OCI-LY3 (cell line): ENCODE measurements at regions not wholly inside any gene's neighbourhood (a gene's known extent, or its start where the extent isn't known, plus 50 kb on each side); places are given as distances from the start of the nearest gene placed in this dataset.

Source experiments
- H2AFZ ChIP-seq: fragments of 200-600, 300-600 bp; shearing (Covaris generic); 2 replicates; pipeline ENCODE4 v1.6.0; 2014; ENCODE audit warnings: antibody characterized with exemption, low read depth, low read length
- H3K27ac ChIP-seq: fragments of 200-600, 300-600 bp; sonication (generic); 2 replicates; pipeline ENCODE4 v1.5.1; 2014; ENCODE audit warnings: mild to moderate bottlenecking, low read length, moderate library complexity, mixed read lengths
- H3K27me3 ChIP-seq: fragments of 200-600, 300-600 bp; sonication (generic); 2 replicates; pipeline ENCODE4 v1.6.1; 2014; ENCODE audit warnings: low read depth, low read length, mixed read lengths
- H3K36me3 ChIP-seq: fragments of 200-600, 300-600 bp; sonication (generic); replicated peaks from 2 replicates; pipeline ENCODE3; 2014; ENCODE audit warnings: low read depth, low read length, mixed read lengths
- H3K4me1 ChIP-seq: fragments of 300-600, 200-600 bp; sonication (generic); 2 replicates; pipeline ENCODE4 v1.6.1; 2014; ENCODE audit warnings: low read length, mixed read lengths
- H3K4me2 ChIP-seq: fragments of 200-600, 300-600 bp; sonication (generic); 2 replicates; pipeline ENCODE4 v1.6.1; 2014; ENCODE audit warnings: low read length, mixed read lengths
- H3K4me3 ChIP-seq: fragments of 300-600, 200-600 bp; sonication (generic); 2 replicates; pipeline ENCODE4 v1.5.1; 2014; ENCODE audit warnings: antibody characterized with exemption, mild to moderate bottlenecking, low read length, moderate library complexity
- H3K79me2 ChIP-seq: fragments of 300-600, 200-600 bp; shearing (Covaris generic); 2 replicates; pipeline ENCODE4 v1.6.1; 2014; ENCODE audit warnings: mild to moderate bottlenecking, low read length, mixed read lengths
- H3K9ac ChIP-seq: fragments of 300-600, 200-600 bp; shearing (Covaris generic); 2 replicates; pipeline ENCODE4 v1.6.0; 2014; ENCODE audit warnings: mild to moderate bottlenecking, low read length, moderate library complexity
- H3K9me3 ChIP-seq: fragments of 200-600, 300-600 bp; shearing (Covaris generic); 2 replicates; pipeline ENCODE4 v1.6.1; 2014; ENCODE audit warnings: low read length, mixed read lengths; ENCODE audit not compliant: insufficient read depth
- H4K20me1 ChIP-seq: fragments of 200-600, 300-600 bp; sonication (generic); 2 replicates; pipeline ENCODE4 v1.6.1; 2016; ENCODE audit warnings: low read length, mixed read lengths; ENCODE audit not compliant: insufficient read depth
- EZH2phosphoT487 ChIP-seq: fragments of 200-600 bp; shearing (Covaris generic); IDR thresholded peaks from 2 replicates; pipeline ENCODE4 v1.6.1; 2018; ENCODE audit warnings: antibody characterized with exemption, mixed run types, low read depth
- TF ChIP-seq, protein P1 (sequence below): fragments of 200-600, 300-600 bp; sonication (generic); IDR thresholded peaks from 2 replicates; pipeline ENCODE4 v1.5.1; 2014; ENCODE audit warnings: antibody characterized with exemption, low read length, low read depth

DNA sequence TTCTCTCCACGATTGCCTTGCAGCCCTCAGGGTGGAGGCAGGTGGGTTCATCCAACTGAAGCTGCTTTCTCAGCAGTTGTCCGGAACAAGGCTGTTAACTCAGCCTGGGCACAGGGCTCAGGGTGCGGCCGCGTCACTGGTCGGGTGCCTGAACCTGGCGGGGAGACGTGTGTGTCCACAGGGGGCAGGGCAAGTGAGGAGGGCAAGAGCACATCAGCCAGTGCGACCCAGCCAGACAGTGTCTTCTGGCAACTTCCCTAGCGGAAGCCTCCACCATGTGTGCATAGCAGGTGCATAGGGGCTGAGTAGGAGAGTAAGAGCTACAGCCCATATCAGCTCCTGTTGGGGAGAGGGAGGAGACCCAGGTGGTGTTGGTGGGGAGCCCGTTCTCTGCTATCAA is 150.4 kb upstream of the THRB start:
- no peaks in the 10 kb centered on the region for H3K36me3 ChIP-seq
- no peaks in the 10 kb centered on the region for H3K79me2 ChIP-seq
- H2AFZ ChIP-seq: no peak overlapping the region
- H3K9ac ChIP-seq: no peak overlapping the region
- TF ChIP-seq, protein P1, sequence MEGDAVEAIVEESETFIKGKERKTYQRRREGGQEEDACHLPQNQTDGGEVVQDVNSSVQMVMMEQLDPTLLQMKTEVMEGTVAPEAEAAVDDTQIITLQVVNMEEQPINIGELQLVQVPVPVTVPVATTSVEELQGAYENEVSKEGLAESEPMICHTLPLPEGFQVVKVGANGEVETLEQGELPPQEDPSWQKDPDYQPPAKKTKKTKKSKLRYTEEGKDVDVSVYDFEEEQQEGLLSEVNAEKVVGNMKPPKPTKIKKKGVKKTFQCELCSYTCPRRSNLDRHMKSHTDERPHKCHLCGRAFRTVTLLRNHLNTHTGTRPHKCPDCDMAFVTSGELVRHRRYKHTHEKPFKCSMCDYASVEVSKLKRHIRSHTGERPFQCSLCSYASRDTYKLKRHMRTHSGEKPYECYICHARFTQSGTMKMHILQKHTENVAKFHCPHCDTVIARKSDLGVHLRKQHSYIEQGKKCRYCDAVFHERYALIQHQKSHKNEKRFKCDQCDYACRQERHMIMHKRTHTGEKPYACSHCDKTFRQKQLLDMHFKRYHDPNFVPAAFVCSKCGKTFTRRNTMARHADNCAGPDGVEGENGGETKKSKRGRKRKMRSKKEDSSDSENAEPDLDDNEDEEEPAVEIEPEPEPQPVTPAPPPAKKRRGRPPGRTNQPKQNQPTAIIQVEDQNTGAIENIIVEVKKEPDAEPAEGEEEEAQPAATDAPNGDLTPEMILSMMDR: no peak
- TF ChIP-seq EZH2phosphoT487: no peak
- H3K4me3 ChIP-seq: no peak overlapping the region
- H3K4me2 ChIP-seq: no peak overlapping the region
- no peaks in the 10 kb centered on the region for H3K27me3 ChIP-seq
- no peaks in the 10 kb centered on the region for H4K20me1 ChIP-seq
- no peaks in the 10 kb centered on the region for H3K4me1 ChIP-seq
- H3K9me3 ChIP-seq: no peaks in the 10 kb centered on the region
- H3K27ac ChIP-seq: no peak overlapping the region

DNA sequence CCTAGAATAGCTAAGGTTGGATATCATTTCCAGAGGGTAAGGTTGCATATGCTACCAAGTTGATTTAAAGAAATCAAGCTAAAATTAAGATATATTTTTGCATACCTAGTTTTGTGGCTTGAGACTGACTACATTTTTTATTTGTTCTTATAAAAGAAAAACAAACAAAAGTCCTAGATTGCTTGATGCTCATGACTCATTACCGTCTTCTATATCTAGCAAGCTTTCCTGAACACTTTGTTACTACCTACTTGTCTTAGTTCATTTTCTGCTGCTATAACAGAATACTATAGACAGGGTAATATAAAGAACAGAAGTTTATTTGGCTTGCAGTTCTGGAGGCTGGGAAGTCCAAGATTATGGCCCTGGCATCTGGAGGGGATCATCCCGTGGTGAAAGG is 152.1 kb upstream of the THRB start:
- no peaks in the 10 kb centered on the region for H3K27me3 ChIP-seq
- no peak for TF ChIP-seq EZH2phosphoT487
- TF ChIP-seq, protein P1: no peak
- H3K9ac ChIP-seq: no peak overlapping the region
- H3K4me2 ChIP-seq: no peak overlapping the region
- no peaks in the 10 kb centered on the region for H3K4me1 ChIP-seq
- no peak overlapping the region for H3K4me3 ChIP-seq
- H4K20me1 ChIP-seq: no peaks in the 10 kb centered on the region
- H2AFZ ChIP-seq: no peak overlapping the region
- H3K36me3 ChIP-seq: no peaks in the 10 kb centered on the region
- H3K9me3 ChIP-seq: no peaks in the 10 kb centered on the region
- H3K79me2 ChIP-seq: no peaks in the 10 kb centered on the region
- H3K27ac ChIP-seq: no peak overlapping the region

DNA sequence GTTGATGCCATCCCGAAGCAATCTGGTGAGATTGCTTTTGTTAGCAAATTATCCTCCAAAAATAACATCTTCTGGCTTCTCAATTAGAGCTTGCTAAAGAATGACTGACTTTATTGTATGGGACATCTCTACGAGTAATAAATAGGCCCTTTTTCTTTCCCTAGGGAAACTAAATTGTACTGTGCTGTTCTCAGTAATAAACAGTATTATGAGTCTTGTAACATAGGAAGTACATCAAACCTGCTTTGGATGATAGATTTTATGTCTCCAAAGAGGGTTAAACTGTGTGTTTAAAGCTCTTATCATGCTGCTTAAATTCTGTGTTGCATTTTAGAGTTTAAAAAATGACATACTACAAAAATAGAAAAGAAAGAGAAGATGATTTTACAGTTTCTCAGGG is 153.4 kb upstream of the THRB start:
- H3K4me2 ChIP-seq: no peak overlapping the region
- no peak overlapping the region for H2AFZ ChIP-seq
- no peaks in the 10 kb centered on the region for H3K79me2 ChIP-seq
- H3K27ac ChIP-seq: no peak overlapping the region
- H4K20me1 ChIP-seq: no peaks in the 10 kb centered on the region
- H3K4me1 ChIP-seq: no peaks in the 10 kb centered on the region
- no peaks in the 10 kb centered on the region for H3K9me3 ChIP-seq
- no peaks in the 10 kb centered on the region for H3K27me3 ChIP-seq
- TF ChIP-seq, protein P1: no peak
- no peak for TF ChIP-seq EZH2phosphoT487
- H3K36me3 ChIP-seq: no peaks in the 10 kb centered on the region
- no peak overlapping the region for H3K9ac ChIP-seq
- no peak overlapping the region for H3K4me3 ChIP-seq

DNA sequence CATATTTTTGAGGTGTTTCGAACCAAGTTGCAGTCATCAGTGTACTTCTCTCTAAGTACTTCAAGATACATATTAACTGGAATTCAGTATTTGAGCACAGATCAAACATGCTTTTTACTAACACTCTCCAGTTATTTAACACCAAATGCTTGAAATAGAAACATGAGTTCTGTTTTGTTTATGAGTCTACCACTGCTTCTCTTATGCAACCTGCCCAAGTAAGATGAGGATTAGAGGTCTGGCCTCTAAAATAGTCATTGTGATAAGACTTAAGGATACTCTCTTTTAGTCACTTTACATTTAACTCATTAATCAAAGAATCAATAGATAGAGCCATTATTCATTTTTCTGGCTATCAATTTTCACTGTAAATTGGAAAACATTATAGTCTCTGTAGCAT is 156.2 kb upstream of the THRB start:
- H3K79me2 ChIP-seq: no peaks in the 10 kb centered on the region
- no peaks in the 10 kb centered on the region for H3K27me3 ChIP-seq
- no peaks in the 10 kb centered on the region for H3K36me3 ChIP-seq
- TF ChIP-seq, protein P1: no peak
- no peak for TF ChIP-seq EZH2phosphoT487
- no peaks in the 10 kb centered on the region for H3K4me1 ChIP-seq
- H3K4me2 ChIP-seq: no peak overlapping the region
- no peak overlapping the region for H3K9ac ChIP-seq
- H3K9me3 ChIP-seq: no peaks in the 10 kb centered on the region
- no peak overlapping the region for H3K4me3 ChIP-seq
- H2AFZ ChIP-seq: no peak overlapping the region
- no peaks in the 10 kb centered on the region for H4K20me1 ChIP-seq
- H3K27ac ChIP-seq: no peak overlapping the region
